ENCODE measurements at regions not wholly inside any gene's neighbourhood (a gene's known extent, or its start where the extent isn't known, plus 50 kb on each side); places are given as distances from the start of the nearest gene placed in this dataset.

- TF ChIP-seq CTCF (conservative IDR thresholded peaks at IDR 0.05) (no peak), ZFX (IDR thresholded peaks at IDR 0.05) (no peak)
Observed at GRCh38 chr12:83827193-83827592, 1085.4 kb downstream of the SLC6A15 start.
